IPS DF 4.7 (cell line): ENCODE measurements at regions not wholly inside any gene's neighbourhood (a gene's known extent, or its start where the extent isn't known, plus 50 kb on each side); places are given as distances from the start of the nearest gene placed in this dataset.
"Not testable (repeated sequence)": the region's sequence is repeated elsewhere in the genome, so short reads cannot be mapped to it uniquely, and the experiment has no call there.

Experiments used
- DNase-seq: peaks from one replicate; pipeline ENCODE4 v3.0.0-alpha.2; 2013; ENCODE audit warnings: low spot score; ENCODE audit errors: extremely low read depth

DNA sequence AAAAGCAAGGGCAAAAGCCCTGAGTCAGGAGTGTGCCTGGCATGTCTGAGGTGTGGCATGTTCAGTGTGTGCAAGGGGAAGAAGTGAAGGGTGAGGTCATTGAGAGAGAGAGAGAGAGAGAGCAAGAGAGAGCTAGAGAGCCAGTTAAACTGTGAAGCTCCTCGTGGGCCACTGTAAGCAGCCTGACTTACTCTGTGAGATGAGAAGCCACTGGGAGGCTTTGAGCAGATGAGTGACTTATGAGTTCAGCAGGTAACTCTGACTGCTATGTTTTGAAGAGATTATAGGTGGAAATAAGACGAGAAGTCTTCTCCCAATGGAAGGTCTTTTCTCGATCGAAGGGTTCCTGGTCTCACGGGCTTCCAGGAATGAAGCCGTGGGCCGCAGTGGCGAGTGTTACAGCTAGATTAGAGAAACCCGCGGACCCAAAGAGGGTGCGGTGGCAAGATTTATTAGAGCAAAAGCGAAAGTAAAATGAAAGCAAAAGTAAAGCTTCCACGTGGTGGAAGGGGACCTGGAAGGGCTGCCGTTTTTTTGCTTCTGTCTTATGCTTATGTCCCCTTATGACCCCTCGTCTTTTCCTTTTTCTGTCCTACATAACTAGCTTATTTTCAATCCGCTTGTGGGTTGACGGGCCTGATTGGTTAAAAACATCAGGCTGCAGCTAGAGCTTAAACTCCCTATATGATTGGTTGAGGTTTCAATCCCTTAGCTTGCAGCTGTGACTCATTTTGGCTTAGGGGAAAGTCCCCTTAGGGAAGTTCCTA lies 323.1 kb upstream of the FAM78B start:
- DNase-seq: no peak

GRCh38 chr1:166490437-166490991 lies 323.7 kb upstream of the FAM78B start:
- no peak for DNase-seq

GRCh38 chr1:166493765-166494164 lies 327.0 kb upstream of the FAM78B start:
- not testable (repeated sequence) for DNase-seq

DNA sequence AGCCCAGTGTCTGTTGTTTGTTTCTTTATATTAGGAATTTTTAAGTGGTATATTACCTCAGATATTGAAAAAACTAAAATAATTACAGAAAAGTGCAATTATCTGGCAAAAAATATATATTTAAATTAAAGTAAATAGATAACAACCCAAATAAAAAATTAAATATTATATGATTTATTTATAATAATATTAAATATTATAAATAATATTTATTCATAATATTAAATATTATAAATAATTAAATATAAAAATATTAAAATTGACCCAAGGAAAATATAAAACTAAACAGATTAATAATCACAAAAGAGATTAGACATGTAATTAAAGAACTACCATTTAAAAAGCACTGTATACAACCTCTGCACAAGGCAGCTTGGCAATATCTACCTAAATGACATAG lies 331.9 kb upstream of the POGK start:
- no peak for DNase-seq

GRCh38 chr1:166511761-166512160 lies 327.5 kb upstream of the POGK start:
- no peak for DNase-seq

- no peak for DNase-seq
Measured at GRCh38 chr1:166514067-166514466, 325.2 kb upstream of the POGK start.

DNA sequence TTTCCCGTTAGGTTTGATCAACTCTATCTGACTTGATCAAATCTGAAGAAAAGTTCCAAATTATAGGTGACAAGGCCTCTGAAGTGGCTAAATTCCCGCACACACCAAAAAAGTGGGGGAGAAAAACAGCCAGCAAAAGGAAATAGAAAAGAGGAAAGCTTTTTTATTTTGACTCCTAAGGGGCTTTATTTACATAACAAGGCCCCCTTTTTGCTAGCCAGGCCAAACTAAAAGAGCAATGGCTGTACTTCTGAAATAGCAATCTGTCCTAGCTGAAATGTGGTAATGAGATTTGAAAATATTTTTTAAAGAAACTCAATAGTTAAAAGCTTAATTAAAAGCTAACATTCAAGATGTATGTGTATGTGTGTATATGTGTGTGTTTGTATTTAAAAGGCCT lies 311.5 kb upstream of the POGK start:
- no peak for DNase-seq

DNA sequence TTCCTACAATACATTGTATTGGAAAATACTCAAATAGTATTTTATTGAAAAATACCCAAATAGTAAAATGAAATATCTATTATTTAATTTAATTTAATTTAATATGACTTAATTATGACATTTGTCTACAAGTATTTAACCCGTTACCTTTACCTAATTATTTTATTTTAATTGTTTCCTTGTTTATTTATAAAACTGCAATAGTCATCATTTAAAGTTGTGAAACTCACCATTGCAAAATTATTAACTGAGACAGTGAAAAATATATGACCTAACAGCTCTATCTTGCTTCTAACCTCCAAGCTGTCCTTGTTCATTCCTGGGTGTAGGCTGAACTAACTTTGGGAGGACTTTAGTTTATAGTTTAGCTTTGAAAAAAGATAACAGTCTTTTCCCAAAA lies 300.6 kb upstream of the POGK start:
- DNase-seq: no peak

- DNase-seq: no peak
Measured at GRCh38 chr1:166544036-166544435, 295.2 kb upstream of the POGK start.

- no peak for DNase-seq
Measured at GRCh38 chr1:166544561-166544960, 294.7 kb upstream of the POGK start.

GRCh38 chr1:166552706-166553105 lies 286.6 kb upstream of the POGK start:
- no peak for DNase-seq

DNA sequence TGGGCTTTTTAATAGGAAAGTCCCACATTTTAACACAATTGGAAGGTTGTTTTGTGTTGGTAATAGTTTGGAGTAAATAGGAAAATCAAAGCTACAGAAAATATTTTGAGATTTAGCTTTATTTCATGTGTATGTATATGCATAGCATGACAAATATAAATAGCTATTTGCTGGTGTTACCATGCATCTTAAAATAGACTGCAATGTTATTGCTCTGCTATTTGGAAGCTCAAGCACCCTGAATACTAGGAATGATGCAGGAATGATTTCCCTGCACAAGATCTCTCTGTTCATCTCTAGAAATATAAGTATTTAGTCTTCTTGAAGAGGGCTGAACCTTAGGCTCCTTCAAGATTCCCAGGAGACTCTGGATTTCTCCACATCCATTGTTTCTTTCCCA lies 268.3 kb upstream of the POGK start:
- DNase-seq: no peak

DNA sequence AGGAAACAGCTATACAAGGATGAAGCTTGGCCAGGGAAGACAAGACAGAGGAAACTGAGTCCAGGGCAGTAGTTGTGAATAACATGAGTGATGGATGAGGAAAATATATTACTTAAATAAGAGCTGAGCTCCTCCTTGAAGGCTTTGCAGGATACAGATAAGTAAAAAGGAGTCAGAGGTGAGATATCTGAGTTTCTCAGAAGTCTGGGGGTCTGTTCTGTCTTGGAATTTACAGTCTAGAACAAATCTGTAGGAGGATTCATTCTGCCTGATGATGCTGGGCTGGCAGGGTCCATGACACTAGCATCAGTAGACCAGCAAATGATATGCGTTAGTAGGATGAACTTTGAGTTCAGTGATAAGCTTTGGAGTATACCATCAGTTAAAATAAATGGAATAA lies 266.1 kb upstream of the POGK start:
- no peak for DNase-seq

DNA sequence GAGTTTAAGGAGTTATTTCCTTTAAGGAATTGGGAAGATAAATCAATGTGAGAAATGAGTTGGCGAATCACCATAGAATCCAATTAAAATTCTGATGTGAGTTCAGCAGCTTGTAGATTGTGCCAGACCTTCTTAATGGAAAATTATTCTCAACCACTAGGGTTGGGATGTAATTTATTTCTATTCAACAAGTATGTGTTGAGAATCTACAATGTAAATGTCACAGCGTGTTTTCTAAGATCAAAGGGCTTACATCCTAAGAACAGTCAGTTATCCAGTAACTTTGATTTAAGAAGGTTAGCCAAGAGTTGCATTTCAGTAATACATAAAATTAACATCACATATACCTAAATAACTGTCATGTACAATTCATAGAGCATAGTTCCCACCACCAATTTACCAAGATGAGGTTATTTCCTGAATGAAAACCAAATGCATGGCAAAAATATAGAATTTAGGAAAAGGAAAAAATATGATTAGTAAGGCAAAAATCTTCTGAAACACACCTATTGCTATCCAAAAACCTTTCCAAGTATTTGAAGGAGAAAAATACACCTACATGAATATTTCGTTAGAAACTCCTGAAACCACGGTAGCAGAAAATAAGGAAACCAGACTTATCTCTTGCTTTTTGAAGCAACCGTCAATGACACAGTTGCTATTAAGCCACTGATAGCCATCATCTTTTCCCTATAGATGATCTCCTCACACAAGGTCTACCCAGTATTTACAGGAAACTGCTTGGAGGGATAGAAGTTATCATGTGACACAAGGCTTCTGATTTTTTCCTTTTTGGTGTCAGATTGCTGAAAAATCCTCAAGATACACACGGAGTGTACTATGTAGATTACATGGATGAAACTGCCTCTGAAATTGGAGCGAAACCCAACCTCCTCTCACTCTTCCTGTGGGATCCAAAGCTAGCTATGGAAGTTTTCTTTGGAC lies 259.4 kb upstream of the POGK start:
- no peak for DNase-seq

GRCh38 chr1:166588741-166589140 lies 250.5 kb upstream of the POGK start:
- no peak for DNase-seq

- DNase-seq: no peak
Measured at GRCh38 chr1:166590161-166590560, 249.1 kb upstream of the POGK start.

DNA sequence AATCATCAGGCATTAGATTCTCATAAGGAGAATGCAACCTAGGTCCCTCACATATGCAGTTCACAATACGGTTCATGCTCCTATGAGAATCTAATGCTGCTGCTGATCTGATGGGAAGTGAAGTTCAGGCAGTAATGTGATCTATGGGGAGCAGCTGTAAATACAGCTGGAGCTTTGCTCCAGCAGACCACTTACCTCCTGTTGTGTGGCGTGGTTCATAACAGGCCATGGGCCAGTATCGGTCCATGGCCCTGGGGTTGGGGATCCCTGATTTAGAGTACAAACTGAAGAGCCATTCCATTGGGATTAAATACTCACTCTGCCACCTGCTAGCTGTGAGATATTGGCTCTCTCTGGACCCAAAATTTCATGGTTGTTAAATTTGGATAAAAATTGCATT lies 244.6 kb upstream of the POGK start:
- no peak for DNase-seq

DNA sequence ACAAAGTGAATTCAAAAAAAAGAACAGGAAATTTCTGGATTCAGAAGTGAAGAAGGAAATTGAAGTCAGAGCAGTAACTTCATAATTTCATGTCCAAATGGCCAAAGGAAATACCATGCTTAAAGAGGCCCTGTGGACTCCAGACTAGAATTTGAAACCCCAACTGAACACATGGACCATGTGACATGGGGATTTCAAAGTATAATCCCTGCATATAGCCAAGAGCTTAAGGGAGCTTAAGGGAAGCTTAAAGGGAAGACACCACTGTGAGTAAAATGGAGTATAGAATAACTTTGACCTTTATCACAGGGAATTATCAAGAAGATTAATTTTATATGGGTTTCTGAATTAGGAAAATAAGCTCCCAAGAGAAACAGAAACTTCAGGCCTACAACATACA lies 241.8 kb upstream of the POGK start:
- DNase-seq: no peak

- DNase-seq: no peak
Measured at GRCh38 chr1:166600574-166600973, 238.7 kb upstream of the POGK start.

GRCh38 chr1:166601650-166602278 lies 237.5 kb upstream of the POGK start:
- no peak for DNase-seq

DNA sequence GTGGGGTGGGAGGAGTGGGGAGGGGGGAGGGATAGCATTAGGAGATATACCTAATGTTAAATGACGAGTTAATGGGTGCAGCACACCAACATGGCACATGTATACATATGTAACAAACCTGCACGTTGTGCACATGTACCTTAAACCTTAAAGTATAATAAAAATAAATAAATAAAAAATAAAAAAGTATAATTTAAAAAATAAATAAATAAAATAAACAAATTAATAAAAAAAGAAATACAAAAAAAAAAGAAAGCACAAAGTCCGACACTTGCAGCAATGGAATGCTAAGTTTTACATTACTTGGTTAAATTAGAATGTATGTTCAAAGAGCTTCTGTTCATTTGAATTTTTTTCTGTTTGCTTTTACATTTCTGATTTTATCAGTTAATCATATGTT lies 236.5 kb upstream of the POGK start:
- DNase-seq: not testable (repeated sequence)

- no peak for DNase-seq
Measured at GRCh38 chr1:166603296-166603695, 236.0 kb upstream of the POGK start.
